ENCODE measurements at regions not wholly inside any gene's neighbourhood (a gene's known extent, or its start where the extent isn't known, plus 50 kb on each side); places are given as distances from the start of the nearest gene placed in this dataset.

DNA sequence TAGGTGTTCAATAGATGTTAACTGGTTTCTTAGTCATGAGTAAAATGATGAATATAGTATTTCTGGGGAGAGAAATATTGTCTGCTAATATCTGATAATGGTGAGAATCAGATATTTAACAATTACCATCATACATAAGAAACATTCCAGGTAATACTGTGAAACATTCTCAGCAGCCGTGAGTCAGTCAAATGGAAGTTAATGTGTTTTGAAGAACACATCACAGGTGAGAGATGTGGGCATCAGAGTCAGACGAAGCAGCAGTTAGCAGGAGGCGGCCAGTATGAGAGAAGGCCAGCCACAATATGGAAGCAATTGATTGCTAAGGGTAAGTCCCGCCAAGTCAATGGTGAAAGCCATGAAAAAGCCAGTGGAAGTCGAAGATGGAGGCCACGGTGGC, 1035.9 kb downstream of the TUSC7 start:
- TF ChIP-seq, protein P1, sequence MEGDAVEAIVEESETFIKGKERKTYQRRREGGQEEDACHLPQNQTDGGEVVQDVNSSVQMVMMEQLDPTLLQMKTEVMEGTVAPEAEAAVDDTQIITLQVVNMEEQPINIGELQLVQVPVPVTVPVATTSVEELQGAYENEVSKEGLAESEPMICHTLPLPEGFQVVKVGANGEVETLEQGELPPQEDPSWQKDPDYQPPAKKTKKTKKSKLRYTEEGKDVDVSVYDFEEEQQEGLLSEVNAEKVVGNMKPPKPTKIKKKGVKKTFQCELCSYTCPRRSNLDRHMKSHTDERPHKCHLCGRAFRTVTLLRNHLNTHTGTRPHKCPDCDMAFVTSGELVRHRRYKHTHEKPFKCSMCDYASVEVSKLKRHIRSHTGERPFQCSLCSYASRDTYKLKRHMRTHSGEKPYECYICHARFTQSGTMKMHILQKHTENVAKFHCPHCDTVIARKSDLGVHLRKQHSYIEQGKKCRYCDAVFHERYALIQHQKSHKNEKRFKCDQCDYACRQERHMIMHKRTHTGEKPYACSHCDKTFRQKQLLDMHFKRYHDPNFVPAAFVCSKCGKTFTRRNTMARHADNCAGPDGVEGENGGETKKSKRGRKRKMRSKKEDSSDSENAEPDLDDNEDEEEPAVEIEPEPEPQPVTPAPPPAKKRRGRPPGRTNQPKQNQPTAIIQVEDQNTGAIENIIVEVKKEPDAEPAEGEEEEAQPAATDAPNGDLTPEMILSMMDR (IDR thresholded peaks at IDR 0.05): no peak
- DNase-seq: no peak

DNA sequence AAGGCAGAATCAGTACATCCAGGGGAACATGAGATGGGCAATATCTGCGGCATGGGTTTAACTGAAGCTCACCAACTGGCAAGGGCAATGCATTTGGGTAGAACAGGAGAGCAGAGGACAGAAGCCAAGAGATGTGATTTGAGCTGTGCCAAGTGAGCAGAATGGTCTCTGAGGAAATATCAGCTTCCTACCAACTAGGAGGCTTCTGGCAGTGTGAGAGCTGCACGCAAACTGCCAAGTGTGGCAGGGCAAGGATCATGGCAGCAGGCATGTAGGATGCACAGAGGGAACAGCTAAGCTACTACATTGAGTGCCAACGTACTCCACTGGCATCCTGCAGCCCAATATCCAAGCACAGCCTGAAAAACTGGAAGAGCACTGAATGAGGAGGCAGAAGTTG, 1036.5 kb downstream of the TUSC7 start:
- no peaks in the 10 kb centered on the region for H3K9me3 ChIP-seq
- no peak for DNase-seq
- intact Hi-C loops (cut with DNase I; ENCODE audit: low total_unique reads): no loop called here
- H3K27me3 ChIP-seq: no peaks in the 10 kb centered on the region
- H3K4me1 ChIP-seq: no peaks in the 10 kb centered on the region
- no peak overlapping the region for H3K4me3 ChIP-seq
- no peaks in the 10 kb centered on the region for H3K36me3 ChIP-seq
- TF ChIP-seq, protein P1 (IDR thresholded peaks at IDR 0.05): no peak
- no peak overlapping the region for H3K27ac ChIP-seq

More for the DNA sequence above, 1035.9 kb downstream of the TUSC7 start:
- no peak overlapping the region for H3K4me3 ChIP-seq
- intact Hi-C loops (cut with DNase I; ENCODE audit: low total_unique reads): no loop called here
- H3K4me1 ChIP-seq: no peaks in the 10 kb centered on the region
- H3K27me3 ChIP-seq: no peaks in the 10 kb centered on the region
- H3K9me3 ChIP-seq: no peaks in the 10 kb centered on the region
- H3K36me3 ChIP-seq: no peaks in the 10 kb centered on the region
- no peak overlapping the region for H3K27ac ChIP-seq

DNA sequence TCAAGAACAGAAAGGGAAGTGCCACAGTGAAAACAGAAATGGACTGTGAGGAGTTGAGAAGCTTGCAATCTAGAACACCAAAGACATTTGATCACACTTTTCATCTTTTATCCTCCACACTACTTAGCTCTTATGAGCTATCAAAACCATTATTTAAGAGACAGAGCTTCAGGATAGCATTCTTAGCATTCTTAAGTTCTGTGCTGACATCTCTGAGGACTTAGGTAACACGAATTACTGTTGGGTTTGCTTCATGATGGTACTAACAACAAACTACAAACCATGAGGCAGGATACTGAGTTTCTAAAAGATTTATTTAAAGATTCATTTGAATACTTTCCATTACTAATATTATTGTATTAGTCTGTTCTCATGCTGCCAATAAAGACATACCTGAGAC, 1038.6 kb downstream of the TUSC7 start:
- Histone ChIP-seq H3K36me3 (no peaks in the 10 kb centered on the region), H3K4me3 (no peak overlapping the region), H3K27me3 (no peaks in the 10 kb centered on the region), H3K4me1 (no peaks in the 10 kb centered on the region), H3K9me3 (no peaks in the 10 kb centered on the region), H3K27ac (no peak overlapping the region)
- intact Hi-C loops (cut with DNase I; ENCODE audit: low total_unique reads): no loop called here
- TF ChIP-seq, protein P1 (IDR thresholded peaks at IDR 0.05): no peak
- no peak for DNase-seq

DNA sequence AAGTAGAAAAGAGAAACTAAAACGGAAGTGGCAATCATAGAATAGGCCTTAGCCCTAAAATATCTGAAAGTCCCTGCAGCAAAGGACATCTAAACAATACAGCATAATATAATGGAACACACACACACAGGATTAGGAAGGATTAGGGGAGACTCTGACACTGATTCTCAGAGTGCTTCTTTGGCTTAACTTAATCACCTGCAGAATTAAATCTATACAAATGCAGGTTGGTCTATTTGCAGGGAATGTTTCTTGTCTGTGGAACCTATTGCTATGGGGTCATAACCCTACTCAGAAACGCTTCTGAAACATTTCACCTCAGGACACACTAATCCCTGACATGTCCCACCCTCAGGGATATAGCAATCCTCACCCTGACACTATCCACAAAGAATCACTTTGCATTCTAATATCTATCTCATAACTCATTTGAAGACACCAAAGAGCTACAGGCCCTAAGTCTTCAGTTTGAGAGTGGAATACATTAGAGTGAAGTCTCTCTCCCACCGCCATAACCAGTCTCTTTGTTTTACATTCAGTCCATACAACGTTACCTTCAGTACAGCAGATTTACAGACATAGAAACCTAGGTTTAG, 1041.2 kb downstream of the TUSC7 start:
- Histone ChIP-seq H3K9me3 (no peaks in the 10 kb centered on the region), H3K36me3 (no peaks in the 10 kb centered on the region), H3K4me3 (no peak overlapping the region), H3K4me1 (no peaks in the 10 kb centered on the region), H3K27me3 (no peaks in the 10 kb centered on the region), H3K27ac (no peak overlapping the region)
- TF ChIP-seq, protein P1 (IDR thresholded peaks at IDR 0.05): no peak
- no peak for DNase-seq
- intact Hi-C loops (cut with DNase I; ENCODE audit: low total_unique reads): no loop called here

DNA sequence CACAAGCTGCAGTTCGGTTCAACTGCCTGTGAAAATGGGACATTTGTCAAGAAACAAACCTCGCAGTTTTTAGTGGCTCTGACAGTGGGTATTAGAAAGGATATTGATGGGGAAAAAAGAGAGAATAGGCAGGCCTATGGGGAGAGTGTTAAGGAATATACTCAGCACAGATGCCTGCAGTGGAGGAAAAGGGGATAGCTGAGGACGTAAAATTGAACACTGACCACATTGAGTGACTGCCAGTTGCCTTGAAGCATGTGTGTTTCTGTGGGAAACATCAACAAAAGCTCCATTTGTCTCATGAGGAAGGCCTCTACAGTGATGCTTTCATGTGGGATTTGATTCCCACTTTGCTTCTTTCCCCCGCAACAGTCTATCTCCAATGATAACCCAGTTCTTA, 1042.1 kb downstream of the TUSC7 start:
- no peaks in the 10 kb centered on the region for H3K9me3 ChIP-seq
- no peak for DNase-seq
- TF ChIP-seq, protein P1 (IDR thresholded peaks at IDR 0.05): no peak
- no peaks in the 10 kb centered on the region for H3K27me3 ChIP-seq
- H3K4me3 ChIP-seq: no peak overlapping the region
- no peak overlapping the region for H3K27ac ChIP-seq
- H3K4me1 ChIP-seq: no peaks in the 10 kb centered on the region
- intact Hi-C loops (cut with DNase I; ENCODE audit: low total_unique reads): no loop called here
- H3K36me3 ChIP-seq: no peaks in the 10 kb centered on the region
